OCI-LY3 (cell line): ENCODE measurements at regions not wholly inside any gene's neighbourhood (a gene's known extent, or its start where the extent isn't known, plus 50 kb on each side); places are given as distances from the start of the nearest gene placed in this dataset.

Source experiments
- H2AFZ ChIP-seq: fragments of 200-600, 300-600 bp; shearing (Covaris generic); 2 replicates; pipeline ENCODE4 v1.6.0; 2014; ENCODE audit warnings: antibody characterized with exemption, low read depth, low read length
- H3K27ac ChIP-seq: fragments of 200-600, 300-600 bp; sonication (generic); 2 replicates; pipeline ENCODE4 v1.5.1; 2014; ENCODE audit warnings: mild to moderate bottlenecking, low read length, moderate library complexity, mixed read lengths
- H3K27me3 ChIP-seq: fragments of 200-600, 300-600 bp; sonication (generic); 2 replicates; pipeline ENCODE4 v1.6.1; 2014; ENCODE audit warnings: low read depth, low read length, mixed read lengths
- H3K36me3 ChIP-seq: fragments of 200-600, 300-600 bp; sonication (generic); replicated peaks from 2 replicates; pipeline ENCODE3; 2014; ENCODE audit warnings: low read depth, low read length, mixed read lengths
- H3K4me1 ChIP-seq: fragments of 300-600, 200-600 bp; sonication (generic); 2 replicates; pipeline ENCODE4 v1.6.1; 2014; ENCODE audit warnings: low read length, mixed read lengths
- H3K4me2 ChIP-seq: fragments of 200-600, 300-600 bp; sonication (generic); 2 replicates; pipeline ENCODE4 v1.6.1; 2014; ENCODE audit warnings: low read length, mixed read lengths
- H3K4me3 ChIP-seq: fragments of 300-600, 200-600 bp; sonication (generic); 2 replicates; pipeline ENCODE4 v1.5.1; 2014; ENCODE audit warnings: antibody characterized with exemption, mild to moderate bottlenecking, low read length, moderate library complexity
- H3K79me2 ChIP-seq: fragments of 300-600, 200-600 bp; shearing (Covaris generic); 2 replicates; pipeline ENCODE4 v1.6.1; 2014; ENCODE audit warnings: mild to moderate bottlenecking, low read length, mixed read lengths
- H3K9ac ChIP-seq: fragments of 300-600, 200-600 bp; shearing (Covaris generic); 2 replicates; pipeline ENCODE4 v1.6.0; 2014; ENCODE audit warnings: mild to moderate bottlenecking, low read length, moderate library complexity
- H3K9me3 ChIP-seq: fragments of 200-600, 300-600 bp; shearing (Covaris generic); 2 replicates; pipeline ENCODE4 v1.6.1; 2014; ENCODE audit warnings: low read length, mixed read lengths; ENCODE audit not compliant: insufficient read depth
- H4K20me1 ChIP-seq: fragments of 200-600, 300-600 bp; sonication (generic); 2 replicates; pipeline ENCODE4 v1.6.1; 2016; ENCODE audit warnings: low read length, mixed read lengths; ENCODE audit not compliant: insufficient read depth
- CTCF ChIP-seq: fragments of 200-600, 300-600 bp; sonication (generic); IDR thresholded peaks from 2 replicates; pipeline ENCODE4 v1.5.1; 2014; ENCODE audit warnings: antibody characterized with exemption, low read length, low read depth
- EZH2phosphoT487 ChIP-seq: fragments of 200-600 bp; shearing (Covaris generic); IDR thresholded peaks from 2 replicates; pipeline ENCODE4 v1.6.1; 2018; ENCODE audit warnings: antibody characterized with exemption, mixed run types, low read depth

- no peaks in the 10 kb centered on the region for H4K20me1 ChIP-seq
- no peak overlapping the region for H3K4me2 ChIP-seq
- H3K4me3 ChIP-seq = no peak overlapping the region
- H3K79me2 ChIP-seq = no peaks in the 10 kb centered on the region
- no peak overlapping the region for H3K9ac ChIP-seq
- no peak for TF ChIP-seq EZH2phosphoT487
- TF ChIP-seq CTCF = no peak
- no peak overlapping the region for H2AFZ ChIP-seq
- peaks cover 11% of the 10 kb centered on the region; the same call in 1 of the 2 replicates for H3K27me3 ChIP-seq
- no peaks in the 10 kb centered on the region for H3K9me3 ChIP-seq
- no peak overlapping the region for H3K27ac ChIP-seq
- H3K4me1 ChIP-seq = no peaks in the 10 kb centered on the region
- no peaks in the 10 kb centered on the region for H3K36me3 ChIP-seq
Observed at GRCh38 chr16:17557480-17557879, 86.7 kb upstream of the XYLT1 start.

GRCh38 chr16:17556276-17557052, 85.7 kb upstream of the XYLT1 start:
- no peak for TF ChIP-seq EZH2phosphoT487
- TF ChIP-seq CTCF = peak; percentile 58
- no peaks in the 10 kb centered on the region for H3K36me3 ChIP-seq
- H4K20me1 ChIP-seq = no peaks in the 10 kb centered on the region
- no peak overlapping the region for H2AFZ ChIP-seq
- no peaks in the 10 kb centered on the region for H3K79me2 ChIP-seq
- no peaks in the 10 kb centered on the region for H3K9me3 ChIP-seq
- H3K4me3 ChIP-seq = no peak overlapping the region
- no peak overlapping the region for H3K4me2 ChIP-seq
- no peak overlapping the region for H3K9ac ChIP-seq
- H3K4me1 ChIP-seq = no peaks in the 10 kb centered on the region
- H3K27ac ChIP-seq = no peak overlapping the region
- H3K27me3 ChIP-seq = peaks cover 11% of the 10 kb centered on the region; the same call in 1 of the 2 replicates

GRCh38 chr16:17555176-17555575, 84.4 kb upstream of the XYLT1 start:
- Histone ChIP-seq H3K4me2 (no peak overlapping the region), H3K27ac (no peak overlapping the region), H3K4me1 (no peaks in the 10 kb centered on the region)

More at GRCh38 chr16:17555176-17555575, 84.4 kb upstream of the XYLT1 start:
- no peak overlapping the region for H2AFZ ChIP-seq
- no peaks in the 10 kb centered on the region for H3K79me2 ChIP-seq
- no peaks in the 10 kb centered on the region for H3K36me3 ChIP-seq
- no peak overlapping the region for H3K4me3 ChIP-seq
- peaks cover 11% of the 10 kb centered on the region; the same call in 1 of the 2 replicates for H3K27me3 ChIP-seq
- no peaks in the 10 kb centered on the region for H3K9me3 ChIP-seq
- TF ChIP-seq EZH2phosphoT487 = no peak
- TF ChIP-seq CTCF = no peak
- no peak overlapping the region for H3K9ac ChIP-seq
- H4K20me1 ChIP-seq = no peaks in the 10 kb centered on the region
